Breast epithelium (tissue), 4 donors: ENCODE measurements at regions not wholly inside any gene's neighbourhood (a gene's known extent, or its start where the extent isn't known, plus 50 kb on each side); places are given as distances from the start of the nearest gene placed in this dataset.
"Not testable (repeated sequence)": the region's sequence is repeated elsewhere in the genome, so short reads cannot be mapped to it uniquely, and the experiment has no call there.

ENCODE experiments used
- DNase-seq, 2 donors: peaks; one replicate each; pipeline ENCODE4 v3.0.0-alpha.2; 2019; ENCODE audit warnings: low spot score in 2 of 2
- H3K27ac ChIP-seq, 2 donors: fragments of 200-600 bp; sonication (generic) in 1 of 2; one replicate each; pipeline ENCODE4 v1.5.1; 2016 to 2019; ENCODE audit warnings: mild to moderate bottlenecking in 1 of 2
- H3K27me3 ChIP-seq, 2 donors: fragments of 200-600 bp; sonication (generic) in 1 of 2; one replicate each; pipeline versions ENCODE4 v1.5.1 to v1.6.0; 2017 to 2019; ENCODE audit warnings: control low read depth in 1 of 2, mild to moderate bottlenecking in 1 of 2
- H3K36me3 ChIP-seq: fragments of 200-600 bp; one replicate; pipeline ENCODE4 v1.5.1; 2019
- H3K4me1 ChIP-seq, 2 donors: fragments of 200-600 bp; sonication (generic); one replicate each; pipeline ENCODE4 v1.5.1; 2016 to 2019; ENCODE audit warnings: control low read depth in 1 of 2
- H3K4me3 ChIP-seq, 3 donors: fragments of 200-600 bp; sonication (generic); 1 replicate in 2 of 3; 2 replicates in 1 of 3; pipeline ENCODE4 v1.5.1; 2016 to 2019; ENCODE audit warnings: mild to moderate bottlenecking in 3 of 3, moderate library complexity in 2 of 3
- H3K9me3 ChIP-seq, 2 donors: fragments of 200-600 bp; sonication (generic) in 1 of 2; one replicate each; pipeline ENCODE4 v1.5.1; 2016 to 2019; ENCODE audit warnings: control low read depth in 1 of 2
- POLR2A ChIP-seq: fragments of 450-650 bp; IDR thresholded peaks from one replicate; pipeline ENCODE4 v1.6.1; 2016; ENCODE audit warnings: antibody characterized with exemption, mild to moderate bottlenecking, moderate library complexity
- POLR2AphosphoS5 ChIP-seq, 3 donors: sonication (generic); formaldehyde crosslinking; IDR thresholded peaks; one replicate each; pipeline ENCODE4 v1.6.1; 2017; ENCODE audit warnings: antibody characterized with exemption in 3 of 3
- intact Hi-C: fragments of 100-400 bp; cut with DNase I; formaldehyde crosslinking; loops from one replicate; pipeline ENCODE4 v1.15.1; 2023; ENCODE audit warnings: low total_unique reads
- TF ChIP-seq, protein P1 (sequence below), 3 donors: fragments of 450-650 bp; IDR thresholded peaks; one replicate each; pipeline ENCODE4 v1.5.1; 2016 to 2017; ENCODE audit warnings: antibody characterized with exemption in 3 of 3, mild to moderate bottlenecking in 3 of 3, moderate library complexity in 3 of 3

- Histone ChIP-seq H3K4me1 (no peaks in the 10 kb centered on the region), H3K27ac (no peak overlapping the region), H3K36me3 (no peaks in the 10 kb centered on the region), H3K4me3 (no peak overlapping the region), H3K9me3 (no peaks in the 10 kb centered on the region), H3K27me3 (no peaks in the 10 kb centered on the region)
- no peak for DNase-seq
- TF ChIP-seq POLR2AphosphoS5 (IDR thresholded peaks at IDR 0.05) (no peak), POLR2A (no peak)
- TF ChIP-seq, protein P1, sequence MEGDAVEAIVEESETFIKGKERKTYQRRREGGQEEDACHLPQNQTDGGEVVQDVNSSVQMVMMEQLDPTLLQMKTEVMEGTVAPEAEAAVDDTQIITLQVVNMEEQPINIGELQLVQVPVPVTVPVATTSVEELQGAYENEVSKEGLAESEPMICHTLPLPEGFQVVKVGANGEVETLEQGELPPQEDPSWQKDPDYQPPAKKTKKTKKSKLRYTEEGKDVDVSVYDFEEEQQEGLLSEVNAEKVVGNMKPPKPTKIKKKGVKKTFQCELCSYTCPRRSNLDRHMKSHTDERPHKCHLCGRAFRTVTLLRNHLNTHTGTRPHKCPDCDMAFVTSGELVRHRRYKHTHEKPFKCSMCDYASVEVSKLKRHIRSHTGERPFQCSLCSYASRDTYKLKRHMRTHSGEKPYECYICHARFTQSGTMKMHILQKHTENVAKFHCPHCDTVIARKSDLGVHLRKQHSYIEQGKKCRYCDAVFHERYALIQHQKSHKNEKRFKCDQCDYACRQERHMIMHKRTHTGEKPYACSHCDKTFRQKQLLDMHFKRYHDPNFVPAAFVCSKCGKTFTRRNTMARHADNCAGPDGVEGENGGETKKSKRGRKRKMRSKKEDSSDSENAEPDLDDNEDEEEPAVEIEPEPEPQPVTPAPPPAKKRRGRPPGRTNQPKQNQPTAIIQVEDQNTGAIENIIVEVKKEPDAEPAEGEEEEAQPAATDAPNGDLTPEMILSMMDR (IDR thresholded peaks at IDR 0.05), result no peak
- intact Hi-C loops, result no loop called here
These were observed 1074.2 kb upstream of the NOVA1 start for GRCh38 chr14:27672047-27672446.

DNA sequence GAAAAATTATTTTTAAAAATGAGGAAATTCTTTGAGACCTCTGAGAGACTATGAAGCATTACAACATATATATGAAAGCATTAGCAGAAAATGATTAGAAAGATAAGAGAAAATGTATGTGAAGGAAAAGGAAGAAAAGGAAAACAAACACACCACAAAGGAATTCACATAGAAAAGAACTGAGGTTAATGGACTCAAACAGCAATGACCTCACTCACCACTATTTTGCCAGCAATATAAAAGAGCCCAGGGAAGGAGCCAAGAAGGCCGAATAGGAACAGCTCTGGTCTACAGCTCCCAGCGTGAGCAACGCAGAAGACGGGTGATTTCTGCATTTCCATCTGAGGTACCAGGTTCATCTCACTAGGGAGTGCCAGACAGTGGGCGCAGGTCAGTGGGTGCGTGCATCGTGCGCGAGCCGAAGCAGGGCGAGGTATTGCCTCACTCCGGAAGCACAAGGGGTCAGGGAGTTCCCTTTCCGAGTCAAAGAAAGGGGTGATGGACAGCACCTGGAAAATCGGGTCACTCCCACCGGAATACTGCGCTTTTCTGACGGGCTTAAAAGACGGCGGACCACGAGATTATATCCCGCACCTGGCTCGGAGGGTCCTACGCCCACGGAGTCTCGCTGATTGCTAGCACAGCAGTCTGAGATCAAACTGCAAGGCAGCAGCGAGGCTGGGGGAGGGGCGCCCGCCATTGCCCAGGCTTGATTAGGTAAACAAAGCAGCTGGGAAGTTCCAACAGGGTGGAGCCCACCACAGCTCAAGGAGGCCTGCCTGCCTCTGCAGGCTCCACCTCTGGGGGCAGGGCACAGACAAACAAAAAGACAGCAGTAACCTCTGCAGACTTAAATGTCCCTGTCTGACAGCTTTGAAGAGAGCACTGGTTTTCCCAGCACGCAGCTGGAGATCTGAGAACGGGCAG is 1075.2 kb upstream of the NOVA1 start:
- H3K4me3 ChIP-seq, intact Hi-C loops, H3K36me3 ChIP-seq, H3K27me3 ChIP-seq, H3K4me1 ChIP-seq, H3K9me3 ChIP-seq, DNase-seq, H3K27ac ChIP-seq: not testable (repeated sequence)

GRCh38 chr14:27686137-27686536 is 1080.5 kb upstream of the FOXG1 start:
- Histone ChIP-seq H3K4me3 (no peak overlapping the region), H3K27me3 (no peaks in the 10 kb centered on the region), H3K27ac (no peak overlapping the region), H3K9me3 (no peaks in the 10 kb centered on the region), H3K4me1 (no peaks in the 10 kb centered on the region), H3K36me3 (no peaks in the 10 kb centered on the region)
- TF ChIP-seq, protein P1 (IDR thresholded peaks at IDR 0.05), result no peak
- TF ChIP-seq POLR2AphosphoS5 (IDR thresholded peaks at IDR 0.05) (no peak), POLR2A (no peak)
- DNase-seq, result no peak
- intact Hi-C loops, result no loop called here

DNA sequence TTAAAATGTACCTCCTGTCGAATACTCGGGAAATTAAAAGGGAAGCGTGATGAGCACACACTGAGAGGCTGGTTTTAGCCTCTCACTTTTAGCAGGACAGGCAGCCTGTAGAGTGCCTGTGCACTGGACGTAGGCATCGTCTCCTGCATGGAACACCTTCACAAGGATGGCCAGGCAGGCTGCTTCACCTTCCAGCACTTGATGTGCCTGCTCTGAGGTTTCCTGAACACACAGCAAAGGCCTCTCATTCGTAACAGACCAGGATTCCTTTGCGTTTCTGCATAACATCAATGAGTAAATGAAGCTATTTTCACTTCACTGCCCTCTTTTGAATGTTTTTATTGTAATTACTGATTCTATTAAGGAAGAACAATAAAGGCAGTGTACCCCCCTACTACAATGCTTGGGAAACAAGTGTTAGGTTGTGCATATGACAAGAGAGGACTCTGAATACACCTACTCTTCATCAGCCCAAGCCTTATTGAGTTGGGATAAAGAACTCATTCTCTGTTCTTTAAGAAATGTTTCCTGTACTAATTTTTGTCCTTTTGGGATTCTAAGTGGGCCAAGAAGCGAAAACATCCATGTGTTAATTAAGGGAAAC is 1077.6 kb upstream of the FOXG1 start:
- TF ChIP-seq, protein P1 (IDR thresholded peaks at IDR 0.05), result no peak
- TF ChIP-seq POLR2AphosphoS5 (IDR thresholded peaks at IDR 0.05) (no peak), POLR2A (no peak)
- Histone ChIP-seq H3K36me3 (no peaks in the 10 kb centered on the region), H3K27me3 (no peaks in the 10 kb centered on the region), H3K4me3 (no peak overlapping the region), H3K27ac (no peak overlapping the region), H3K4me1 (no peaks in the 10 kb centered on the region), H3K9me3 (no peaks in the 10 kb centered on the region)
- intact Hi-C loops, result no loop called here
- no peak for DNase-seq

DNA sequence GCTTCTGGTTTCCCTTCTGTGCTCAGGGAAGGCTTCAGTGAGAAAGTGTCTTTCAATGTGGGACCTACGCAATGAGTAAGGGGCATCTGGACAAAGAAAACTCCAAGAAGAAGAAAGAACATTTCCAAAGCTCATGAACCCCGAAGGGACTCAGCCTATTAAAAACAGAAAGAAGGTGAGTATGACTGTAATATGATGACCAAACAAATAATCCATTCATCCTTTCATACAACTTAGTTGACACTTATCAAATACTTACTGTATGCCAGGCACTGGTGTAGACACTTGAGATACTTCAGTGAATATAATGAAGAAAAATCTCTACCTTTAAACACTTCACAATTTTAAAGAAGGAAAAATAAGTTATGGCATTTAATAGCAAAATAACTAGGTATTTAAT is 1054.2 kb upstream of the FOXG1 start:
- no peak for TF ChIP-seq POLR2AphosphoS5 (IDR thresholded peaks at IDR 0.05)
- TF ChIP-seq, protein P1 (IDR thresholded peaks at IDR 0.05), result no peak
- DNase-seq, result no peak
- H3K36me3 ChIP-seq, result no peaks in the 10 kb centered on the region
- no peaks in the 10 kb centered on the region for H3K4me1 ChIP-seq
- no peak overlapping the region for H3K27ac ChIP-seq
- H3K4me3 ChIP-seq, result no peak overlapping the region
- H3K27me3 ChIP-seq, result no peaks in the 10 kb centered on the region
- intact Hi-C loops, result no loop called here
- peaks cover 9 to 33% of the 10 kb centered on the region in 2 donors for H3K9me3 ChIP-seq
